KBM-7 (cell line): ENCODE measurements at regions not wholly inside any gene's neighbourhood (a gene's known extent, or its start where the extent isn't known, plus 50 kb on each side); places are given as distances from the start of the nearest gene placed in this dataset.

Source experiments
- DNase-seq: peaks from one replicate; pipeline ENCODE4 v3.0.0-alpha.2; 2015
- in situ Hi-C: fragments of 300-500 bp; cut with MboI; formaldehyde crosslinking; loops from 2 replicates; pipeline ENCODE4 v1.14.3; 2020; ENCODE audit warnings: low sequenced_read_pairs, low pct_unique_long_range_greater_than_20kb, mixed read lengths

GRCh38 chr12:107447336-107447735 is 238.3 kb upstream of the PWP1 start:
- DNase-seq = no peak
- in situ Hi-C loops = no loop called here

- DNase-seq = no peak
- in situ Hi-C loops = no loop called here
Observed at GRCh38 chr12:107448198-107448597, 237.4 kb upstream of the PWP1 start.

GRCh38 chr12:107449891-107450290 is 235.7 kb upstream of the PWP1 start:
- in situ Hi-C loops = no loop called here
- DNase-seq = no peak

GRCh38 chr12:107450541-107450940 is 235.1 kb upstream of the PWP1 start:
- in situ Hi-C loops = no loop called here
- DNase-seq = no peak

GRCh38 chr12:107451246-107451645 is 234.4 kb upstream of the PWP1 start:
- in situ Hi-C loops = no loop called here
- no peak for DNase-seq

- DNase-seq = no peak
Observed at GRCh38 chr12:107454109-107454830, 231.3 kb upstream of the PWP1 start.

GRCh38 chr12:107457362-107457935 is 228.2 kb upstream of the PWP1 start:
- in situ Hi-C loops = no loop called here

More at GRCh38 chr12:107454109-107454830, 231.3 kb upstream of the PWP1 start:
- in situ Hi-C loops = no loop called here

GRCh38 chr12:107458163-107458562 is 227.4 kb upstream of the PWP1 start:
- DNase-seq = no peak
- in situ Hi-C loops = no loop called here

More at GRCh38 chr12:107457362-107457935, 228.2 kb upstream of the PWP1 start:
- no peak for DNase-seq

- in situ Hi-C loops = no loop called here
- no peak for DNase-seq
Observed at GRCh38 chr12:107458990-107459389, 226.6 kb upstream of the PWP1 start.

GRCh38 chr12:107459641-107460040 is 226.0 kb upstream of the PWP1 start:
- no peak for DNase-seq
- in situ Hi-C loops = no loop called here

GRCh38 chr12:107461222-107461975 is 224.2 kb upstream of the PWP1 start:
- DNase-seq = no peak
- in situ Hi-C loops = no loop called here

GRCh38 chr12:107462428-107463332 is 222.9 kb upstream of the PWP1 start:
- in situ Hi-C loops = no loop called here
- no peak for DNase-seq

- in situ Hi-C loops = no loop called here
- DNase-seq = no peak
Observed at GRCh38 chr12:107464644-107465043, 221.0 kb upstream of the PWP1 start.

GRCh38 chr12:107465625-107466024 is 220.0 kb upstream of the PWP1 start:
- no peak for DNase-seq
- in situ Hi-C loops = no loop called here

- no peak for DNase-seq
- in situ Hi-C loops = no loop called here
Observed at GRCh38 chr12:107467716-107468115, 217.9 kb upstream of the PWP1 start.

GRCh38 chr12:107468182-107468581 is 217.4 kb upstream of the PWP1 start:
- in situ Hi-C loops = no loop called here
- no peak for DNase-seq

- in situ Hi-C loops = no loop called here
- no peak for DNase-seq
Observed at GRCh38 chr12:107469011-107469410, 216.6 kb upstream of the PWP1 start.

GRCh38 chr12:107470645-107471044 is 215.0 kb upstream of the PWP1 start:
- DNase-seq = no peak
- in situ Hi-C loops = no loop called here

- in situ Hi-C loops = no loop called here
- no peak for DNase-seq
Observed at GRCh38 chr12:107472308-107472707, 213.3 kb upstream of the PWP1 start.
